GM18508 (cell line): ENCODE measurements at regions not wholly inside any gene's neighbourhood (a gene's known extent, or its start where the extent isn't known, plus 50 kb on each side); places are given as distances from the start of the nearest gene placed in this dataset.
"Not testable (repeated sequence)": the region's sequence is repeated elsewhere in the genome, so short reads cannot be mapped to it uniquely, and the experiment has no call there.

Source experiments
- ATAC-seq: cut with Tn5 transposase; IDR thresholded peaks from one replicate; pipeline ENCODE4 v1.9.1; 2021; ENCODE audit warnings: moderate number of reproducible peaks; ENCODE audit not compliant: insufficient read depth, unreplicated experiment

DNA sequence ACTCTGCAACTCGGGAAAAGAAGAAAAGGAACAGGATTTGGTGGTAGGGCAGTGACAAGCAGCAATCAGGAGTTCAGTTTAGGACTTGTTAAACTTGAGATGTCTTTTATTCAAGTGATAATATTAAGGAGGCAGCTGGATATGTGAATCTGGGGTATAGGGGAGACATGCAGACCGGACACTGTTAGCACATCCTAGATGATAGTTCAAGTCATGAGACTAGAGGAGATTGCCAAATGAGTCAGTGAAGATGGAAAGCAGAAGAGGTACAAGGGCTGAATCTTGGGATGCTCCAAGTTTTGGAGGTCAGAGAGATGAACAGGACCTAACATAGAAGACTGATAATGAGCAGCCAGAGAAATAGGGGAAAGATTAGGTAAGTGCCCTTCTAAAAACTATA lies 69.5 kb upstream of the PSME4 start:
- no peak for ATAC-seq

DNA sequence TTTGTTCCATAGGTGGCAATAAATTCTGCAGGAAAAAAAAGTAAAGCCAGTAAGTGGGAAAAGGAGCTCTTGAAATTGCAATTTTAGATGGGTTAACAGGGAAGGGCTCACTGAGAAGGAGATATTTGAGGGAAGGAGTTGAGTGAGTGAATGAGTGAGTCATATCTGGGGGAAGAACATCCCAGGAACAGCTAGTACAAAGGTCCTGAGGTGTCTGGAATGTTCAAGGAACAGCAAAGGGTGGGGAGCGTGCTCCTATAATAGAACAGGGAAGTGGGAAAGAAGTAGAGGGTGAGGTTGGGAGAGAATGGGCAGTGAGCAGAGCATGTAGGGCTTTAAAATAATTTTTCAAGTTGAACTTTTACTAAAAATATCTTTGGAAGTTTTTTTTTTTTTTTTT lies 68.0 kb upstream of the PSME4 start:
- no peak for ATAC-seq

DNA sequence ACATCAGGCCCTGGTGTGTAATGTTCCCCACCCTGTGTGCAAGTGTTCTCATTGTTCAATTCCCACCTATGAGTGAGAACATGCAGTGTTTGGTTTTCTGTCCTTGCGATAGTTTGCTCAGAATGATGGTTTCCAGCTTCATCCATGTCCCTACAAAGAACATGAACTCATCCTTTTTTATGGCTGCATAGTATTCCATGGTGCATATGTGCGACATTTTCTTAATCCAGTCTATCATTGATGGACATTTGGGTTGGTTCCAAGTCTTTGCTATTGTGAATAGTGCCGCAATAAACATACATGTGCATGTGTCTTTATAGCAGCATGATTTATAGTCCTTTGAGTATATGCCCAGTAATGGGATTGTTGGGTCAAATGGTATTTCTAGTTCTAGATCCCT lies 60.5 kb upstream of the PSME4 start:
- ATAC-seq: not testable (repeated sequence)

- no peak for ATAC-seq
These were observed 60.0 kb upstream of the PSME4 start for GRCh38 chr2:54030806-54031205.

DNA sequence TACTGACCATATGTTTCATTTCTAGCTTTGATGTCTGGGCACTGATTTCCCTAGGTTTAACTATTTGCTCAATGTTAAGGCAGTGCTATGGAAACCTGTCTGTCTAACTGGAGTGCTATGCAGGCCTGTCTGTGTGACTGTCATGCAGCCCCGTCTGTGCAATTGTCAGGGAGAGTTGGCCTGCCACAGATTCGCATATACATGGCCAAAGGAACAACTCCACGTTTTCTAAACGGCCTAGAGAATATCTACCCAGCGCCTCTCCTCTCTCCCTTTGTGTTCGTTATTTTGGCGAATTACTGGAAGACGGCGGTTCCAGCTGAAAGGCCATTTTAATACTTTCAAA lies 59.6 kb upstream of the PSME4 start:
- ATAC-seq: no peak

- ATAC-seq: no peak
These were observed 59.1 kb upstream of the PSME4 start for GRCh38 chr2:54029721-54030395.

DNA sequence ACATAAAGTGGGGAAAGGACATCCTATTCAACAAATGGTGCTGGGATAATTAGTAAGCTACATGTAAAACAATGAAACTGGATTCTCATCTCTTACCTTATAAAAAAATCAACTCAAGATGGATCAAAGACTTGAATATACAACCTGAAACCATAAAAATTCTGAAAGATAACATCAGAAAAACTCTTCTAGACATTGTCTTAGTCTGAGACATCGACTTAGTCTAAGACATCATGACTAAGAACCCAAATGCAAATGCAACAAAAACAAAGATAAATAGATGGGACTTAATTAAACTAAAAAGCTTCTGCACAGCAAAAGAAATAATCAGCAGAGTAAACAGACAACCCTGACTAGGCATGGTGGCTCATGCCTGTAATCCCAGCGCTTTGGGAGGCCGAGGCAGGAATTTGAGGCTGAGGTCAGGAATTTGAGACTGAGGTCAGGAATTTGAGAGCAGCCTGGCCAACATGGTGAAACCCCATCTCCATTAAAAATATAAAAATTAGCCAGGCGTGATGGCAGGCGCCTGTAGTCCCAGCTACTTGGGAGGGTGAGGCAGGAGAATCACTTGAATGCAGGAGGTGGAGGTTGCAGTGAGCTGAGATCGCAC lies 54.8 kb upstream of the PSME4 start:
- ATAC-seq: not testable (repeated sequence)

- no peak for ATAC-seq
These were observed 53.8 kb upstream of the PSME4 start for GRCh38 chr2:54024576-54024975.

GRCh38 chr2:54021702-54022101 lies 50.9 kb upstream of the PSME4 start:
- no peak for ATAC-seq

DNA sequence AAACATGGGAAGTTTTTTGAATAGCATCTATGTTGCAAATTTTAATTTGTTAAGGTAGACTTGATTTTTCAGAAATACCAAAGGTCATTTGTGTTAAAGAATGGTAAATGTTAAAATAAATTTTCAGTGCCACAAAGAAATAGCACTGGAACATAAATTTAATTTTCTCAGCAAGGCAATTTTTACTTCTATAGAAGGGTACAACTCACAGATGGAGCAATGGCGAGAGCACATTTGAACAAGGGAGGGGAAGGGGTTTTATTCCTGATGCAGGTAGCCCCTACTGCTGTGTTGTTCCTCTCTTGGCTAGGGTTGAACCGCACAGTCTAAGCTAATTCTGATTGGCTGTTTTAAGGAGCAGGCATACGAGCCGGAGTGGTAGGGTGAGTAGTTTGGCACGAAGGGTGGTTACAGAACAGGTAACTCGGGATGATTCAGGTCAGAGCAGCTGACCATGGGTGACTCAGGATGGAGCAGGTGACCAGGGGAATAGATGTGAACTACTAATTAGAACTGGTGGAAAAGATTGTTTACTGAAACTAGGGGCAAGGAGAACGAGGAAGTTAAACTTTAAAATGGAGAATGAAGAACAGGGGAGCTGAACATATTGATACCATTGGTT lies 50.1 kb upstream of the PSME4 start:
- ATAC-seq: no peak
